ENCODE measurements at regions not wholly inside any gene's neighbourhood (a gene's known extent, or its start where the extent isn't known, plus 50 kb on each side); places are given as distances from the start of the nearest gene placed in this dataset.
"Not testable (repeated sequence)": the region's sequence is repeated elsewhere in the genome, so short reads cannot be mapped to it uniquely, and the experiment has no call there.

- intact Hi-C loops (cut with micrococcal nuclease; ENCODE audit: unreplicated experiment); BruUV-seq (replicated peaks); H3K27me3 ChIP-seq (replicated peaks; ENCODE audit: insufficient read depth, low read depth, low read length, poor library complexity); H3K4me1 ChIP-seq (ENCODE audit: insufficient read depth, low read length, poor library complexity, severe bottlenecking); H3K9me3 ChIP-seq (ENCODE audit: low read depth, low read length, poor library complexity, severe bottlenecking); H3K27ac ChIP-seq (ENCODE audit: low read depth, low read length, poor library complexity, severe bottlenecking); CTCF ChIA-PET; DNase-seq (ENCODE audit: low spot score); POLR2A ChIA-PET (ENCODE audit: low non-redundant PET); H3K4me3 ChIP-seq (ENCODE audit: low read depth, low read length, poor library complexity, severe bottlenecking); H3K36me3 ChIP-seq (ENCODE audit: insufficient read depth, low read length, poor library complexity, severe bottlenecking): not testable (repeated sequence)
Observed at GRCh38 chr2:91503959-91504741, 2812.7 kb downstream of the RPIA start.

GRCh38 chr2:91508816-91509215 is 2817.3 kb downstream of the RPIA start:
- H3K4me1 ChIP-seq (ENCODE audit: insufficient read depth, low read length, poor library complexity, severe bottlenecking); CTCF ChIA-PET; H3K36me3 ChIP-seq (ENCODE audit: insufficient read depth, low read length, poor library complexity, severe bottlenecking); BruUV-seq (replicated peaks); H3K27me3 ChIP-seq (replicated peaks; ENCODE audit: insufficient read depth, low read depth, low read length, poor library complexity); POLR2A ChIA-PET (ENCODE audit: low non-redundant PET); intact Hi-C loops (cut with micrococcal nuclease; ENCODE audit: unreplicated experiment); DNase-seq (ENCODE audit: low spot score); H3K9me3 ChIP-seq (ENCODE audit: low read depth, low read length, poor library complexity, severe bottlenecking); H3K4me3 ChIP-seq (ENCODE audit: low read depth, low read length, poor library complexity, severe bottlenecking); H3K27ac ChIP-seq (ENCODE audit: low read depth, low read length, poor library complexity, severe bottlenecking): not testable (repeated sequence)

GRCh38 chr2:91509276-91509675 is 2817.8 kb downstream of the RPIA start:
- H3K27me3 ChIP-seq (replicated peaks; ENCODE audit: insufficient read depth, low read depth, low read length, poor library complexity); H3K4me3 ChIP-seq (ENCODE audit: low read depth, low read length, poor library complexity, severe bottlenecking); H3K27ac ChIP-seq (ENCODE audit: low read depth, low read length, poor library complexity, severe bottlenecking); H3K36me3 ChIP-seq (ENCODE audit: insufficient read depth, low read length, poor library complexity, severe bottlenecking); intact Hi-C loops (cut with micrococcal nuclease; ENCODE audit: unreplicated experiment); CTCF ChIA-PET; H3K9me3 ChIP-seq (ENCODE audit: low read depth, low read length, poor library complexity, severe bottlenecking); DNase-seq (ENCODE audit: low spot score); H3K4me1 ChIP-seq (ENCODE audit: insufficient read depth, low read length, poor library complexity, severe bottlenecking); POLR2A ChIA-PET (ENCODE audit: low non-redundant PET); BruUV-seq (replicated peaks): not testable (repeated sequence)

GRCh38 chr2:91511166-91511565 is 2819.7 kb downstream of the RPIA start:
- intact Hi-C loops (cut with micrococcal nuclease; ENCODE audit: unreplicated experiment); POLR2A ChIA-PET (ENCODE audit: low non-redundant PET); H3K9me3 ChIP-seq (ENCODE audit: low read depth, low read length, poor library complexity, severe bottlenecking); BruUV-seq (replicated peaks); CTCF ChIA-PET; H3K27ac ChIP-seq (ENCODE audit: low read depth, low read length, poor library complexity, severe bottlenecking); H3K4me1 ChIP-seq (ENCODE audit: insufficient read depth, low read length, poor library complexity, severe bottlenecking); H3K36me3 ChIP-seq (ENCODE audit: insufficient read depth, low read length, poor library complexity, severe bottlenecking); H3K27me3 ChIP-seq (replicated peaks; ENCODE audit: insufficient read depth, low read depth, low read length, poor library complexity); DNase-seq (ENCODE audit: low spot score); H3K4me3 ChIP-seq (ENCODE audit: low read depth, low read length, poor library complexity, severe bottlenecking): not testable (repeated sequence)

GRCh38 chr2:91515966-91516365 is 2824.5 kb downstream of the RPIA start:
- H3K36me3 ChIP-seq (ENCODE audit: insufficient read depth, low read length, poor library complexity, severe bottlenecking); H3K4me3 ChIP-seq (ENCODE audit: low read depth, low read length, poor library complexity, severe bottlenecking); intact Hi-C loops (cut with micrococcal nuclease; ENCODE audit: unreplicated experiment); BruUV-seq (replicated peaks); POLR2A ChIA-PET (ENCODE audit: low non-redundant PET); H3K27ac ChIP-seq (ENCODE audit: low read depth, low read length, poor library complexity, severe bottlenecking); CTCF ChIA-PET; H3K9me3 ChIP-seq (ENCODE audit: low read depth, low read length, poor library complexity, severe bottlenecking); DNase-seq (ENCODE audit: low spot score); H3K4me1 ChIP-seq (ENCODE audit: insufficient read depth, low read length, poor library complexity, severe bottlenecking); H3K27me3 ChIP-seq (replicated peaks; ENCODE audit: insufficient read depth, low read depth, low read length, poor library complexity): not testable (repeated sequence)

- H3K9me3 ChIP-seq (ENCODE audit: low read depth, low read length, poor library complexity, severe bottlenecking); H3K4me1 ChIP-seq (ENCODE audit: insufficient read depth, low read length, poor library complexity, severe bottlenecking); H3K27me3 ChIP-seq (replicated peaks; ENCODE audit: insufficient read depth, low read depth, low read length, poor library complexity); BruUV-seq (replicated peaks); intact Hi-C loops (cut with micrococcal nuclease; ENCODE audit: unreplicated experiment); DNase-seq (ENCODE audit: low spot score); H3K4me3 ChIP-seq (ENCODE audit: low read depth, low read length, poor library complexity, severe bottlenecking); POLR2A ChIA-PET (ENCODE audit: low non-redundant PET); CTCF ChIA-PET; H3K27ac ChIP-seq (ENCODE audit: low read depth, low read length, poor library complexity, severe bottlenecking); H3K36me3 ChIP-seq (ENCODE audit: insufficient read depth, low read length, poor library complexity, severe bottlenecking): not testable (repeated sequence)
Observed at GRCh38 chr2:91516669-91517068, 2825.2 kb downstream of the RPIA start.

GRCh38 chr2:91517846-91518245 is 2826.4 kb downstream of the RPIA start:
- CTCF ChIA-PET; BruUV-seq (replicated peaks); H3K9me3 ChIP-seq (ENCODE audit: low read depth, low read length, poor library complexity, severe bottlenecking); H3K27ac ChIP-seq (ENCODE audit: low read depth, low read length, poor library complexity, severe bottlenecking); H3K27me3 ChIP-seq (replicated peaks; ENCODE audit: insufficient read depth, low read depth, low read length, poor library complexity); POLR2A ChIA-PET (ENCODE audit: low non-redundant PET); H3K36me3 ChIP-seq (ENCODE audit: insufficient read depth, low read length, poor library complexity, severe bottlenecking); H3K4me3 ChIP-seq (ENCODE audit: low read depth, low read length, poor library complexity, severe bottlenecking); H3K4me1 ChIP-seq (ENCODE audit: insufficient read depth, low read length, poor library complexity, severe bottlenecking); intact Hi-C loops (cut with micrococcal nuclease; ENCODE audit: unreplicated experiment); DNase-seq (ENCODE audit: low spot score): not testable (repeated sequence)

GRCh38 chr2:91518361-91518981 is 2827.0 kb downstream of the RPIA start:
- POLR2A ChIA-PET (ENCODE audit: low non-redundant PET); H3K27ac ChIP-seq (ENCODE audit: low read depth, low read length, poor library complexity, severe bottlenecking); DNase-seq (ENCODE audit: low spot score); H3K36me3 ChIP-seq (ENCODE audit: insufficient read depth, low read length, poor library complexity, severe bottlenecking); BruUV-seq (replicated peaks); H3K4me1 ChIP-seq (ENCODE audit: insufficient read depth, low read length, poor library complexity, severe bottlenecking); H3K4me3 ChIP-seq (ENCODE audit: low read depth, low read length, poor library complexity, severe bottlenecking); intact Hi-C loops (cut with micrococcal nuclease; ENCODE audit: unreplicated experiment); H3K9me3 ChIP-seq (ENCODE audit: low read depth, low read length, poor library complexity, severe bottlenecking); CTCF ChIA-PET; H3K27me3 ChIP-seq (replicated peaks; ENCODE audit: insufficient read depth, low read depth, low read length, poor library complexity): not testable (repeated sequence)
